ENCODE measurements at regions not wholly inside any gene's neighbourhood (a gene's known extent, or its start where the extent isn't known, plus 50 kb on each side); places are given as distances from the start of the nearest gene placed in this dataset.
"Not testable (repeated sequence)": the region's sequence is repeated elsewhere in the genome, so short reads cannot be mapped to it uniquely, and the experiment has no call there.

- DNase-seq = no peak
Observed at GRCh38 chr4:156538651-156539257, 432.8 kb downstream of the PDGFC start.

- no peak for DNase-seq
Observed at GRCh38 chr4:156538210-156538609, 433.4 kb downstream of the PDGFC start.

- DNase-seq = no peak
Observed at GRCh38 chr4:156537286-156537685, 434.3 kb downstream of the PDGFC start.

- no peak for DNase-seq
Observed at GRCh38 chr4:156536661-156537060, 434.9 kb downstream of the PDGFC start.

- no peak for DNase-seq
Observed at GRCh38 chr4:156534205-156534604, 437.4 kb downstream of the PDGFC start.

- DNase-seq = no peak
Observed at GRCh38 chr4:156528216-156528615, 443.4 kb downstream of the PDGFC start.

GRCh38 chr4:156527237-156527993, 444.2 kb downstream of the PDGFC start:
- DNase-seq = no peak

- no peak for DNase-seq
Observed at GRCh38 chr4:156523991-156524390, 447.6 kb downstream of the PDGFC start.

GRCh38 chr4:156523492-156523891, 448.1 kb downstream of the PDGFC start:
- DNase-seq = no peak

GRCh38 chr4:156521631-156522030, 450.0 kb downstream of the PDGFC start:
- no peak for DNase-seq

GRCh38 chr4:156517956-156518355, 453.6 kb downstream of the PDGFC start:
- no peak for DNase-seq

- no peak for DNase-seq
Observed at GRCh38 chr4:156517546-156517945, 454.1 kb downstream of the PDGFC start.

- no peak for DNase-seq
Observed at GRCh38 chr4:156516698-156517097, 454.9 kb downstream of the PDGFC start.

GRCh38 chr4:156515295-156515694, 456.3 kb downstream of the PDGFC start:
- DNase-seq = no peak

- no peak for DNase-seq
Observed at GRCh38 chr4:156512622-156513021, 459.0 kb downstream of the PDGFC start.

GRCh38 chr4:156509921-156510320, 461.7 kb downstream of the PDGFC start:
- not testable (repeated sequence) for DNase-seq

GRCh38 chr4:156505341-156505955, 466.2 kb downstream of the PDGFC start:
- DNase-seq = no peak

GRCh38 chr4:156503119-156503518, 468.5 kb downstream of the PDGFC start:
- DNase-seq = no peak

- DNase-seq = no peak
Observed at GRCh38 chr4:156501962-156502361, 469.6 kb downstream of the PDGFC start.

GRCh38 chr4:156499684-156500083, 471.9 kb downstream of the PDGFC start:
- no peak for DNase-seq

GRCh38 chr4:156497486-156497885, 474.1 kb downstream of the PDGFC start:
- DNase-seq = no peak

GRCh38 chr4:156496797-156497196, 474.8 kb downstream of the PDGFC start:
- DNase-seq = no peak

- no peak for DNase-seq
Observed at GRCh38 chr4:156495836-156496235, 475.8 kb downstream of the PDGFC start.

GRCh38 chr4:156495091-156495490, 476.5 kb downstream of the PDGFC start:
- no peak for DNase-seq

Measured in NCI-H1105 (cell line).